Activated CD4-positive, alpha-beta T cell treated with anti-CD3 and anti-CD28 coated beads, Interleukin-2, Interleukin-4, amounts not matched to agents 100 ng/mL and 50 ng/mL, durations not matched to agents 16 hours and 8 hours (primary cell): ENCODE measurements at regions not wholly inside any gene's neighbourhood (a gene's known extent, or its start where the extent isn't known, plus 50 kb on each side); places are given as distances from the start of the nearest gene placed in this dataset.

Experiments
- DNase-seq: peaks from one replicate; pipeline ENCODE4 v3.0.0-alpha.2; 2020; ENCODE audit warnings: low spot score

DNA sequence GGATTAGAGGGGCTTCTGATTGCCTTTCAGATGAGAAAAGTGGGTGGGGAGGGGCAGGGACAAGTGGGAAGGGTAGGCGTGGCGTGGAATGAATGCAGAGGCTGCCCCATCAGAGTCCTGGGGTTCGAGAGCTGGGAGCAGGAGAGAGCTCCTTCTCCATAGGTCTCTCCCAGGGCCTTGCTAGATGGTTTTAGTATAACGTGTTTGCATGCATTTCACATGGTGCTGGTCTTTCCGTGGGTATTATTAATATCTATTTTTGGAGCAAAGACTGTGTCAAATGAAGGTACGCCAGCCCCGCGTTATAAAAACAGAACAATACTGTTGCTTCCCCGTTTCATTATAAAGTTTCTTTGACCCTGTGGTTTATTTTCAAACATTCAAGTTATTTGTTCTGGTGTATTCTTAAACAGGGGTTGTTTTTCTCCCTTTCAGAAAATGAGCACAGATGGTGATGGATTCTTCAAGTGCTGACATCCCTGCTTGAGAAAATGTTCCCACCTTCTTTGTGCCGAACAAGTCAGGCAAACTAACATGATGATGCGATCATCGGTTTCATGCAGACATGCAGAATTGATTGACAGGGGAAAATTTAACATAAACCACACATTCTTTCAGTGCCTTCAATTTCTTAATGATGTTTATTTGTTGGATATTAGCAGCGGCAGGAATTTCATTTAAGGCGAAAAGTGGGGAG is 62.1 kb upstream of the ZNF536 start:
- no peak for DNase-seq

DNA sequence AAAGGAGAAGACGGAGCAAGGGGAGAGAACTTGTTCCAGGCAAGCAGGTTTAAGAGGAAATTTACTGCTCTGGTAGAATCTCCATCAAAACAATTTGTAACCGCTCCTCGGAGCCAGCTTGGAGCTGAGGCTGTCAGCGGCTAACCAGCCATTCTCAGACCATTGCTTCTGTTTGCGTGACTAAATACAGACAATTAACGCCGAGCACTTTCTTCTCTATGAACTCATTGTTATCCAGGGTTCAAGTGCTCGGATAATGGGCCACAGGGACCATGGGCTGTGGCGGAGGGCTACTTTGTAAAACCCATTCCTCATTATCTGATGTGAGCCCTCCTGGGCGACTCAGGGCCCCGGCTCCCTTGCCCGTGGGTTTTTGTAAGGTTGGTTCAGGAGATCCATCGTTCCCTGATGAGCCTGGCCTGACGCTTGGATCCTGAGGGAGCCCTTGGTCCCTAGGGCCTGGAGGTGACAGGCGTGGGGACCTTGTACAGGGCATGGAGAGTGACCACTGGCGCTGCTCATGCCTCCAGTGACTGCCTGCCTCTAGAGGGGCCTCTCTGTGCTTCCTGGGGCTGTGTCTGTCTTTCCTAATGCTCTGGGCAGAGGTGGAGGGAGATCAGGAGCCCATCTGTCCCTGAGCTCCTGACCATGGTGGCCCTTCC is 61.5 kb upstream of the ZNF536 start:
- no peak for DNase-seq

DNA sequence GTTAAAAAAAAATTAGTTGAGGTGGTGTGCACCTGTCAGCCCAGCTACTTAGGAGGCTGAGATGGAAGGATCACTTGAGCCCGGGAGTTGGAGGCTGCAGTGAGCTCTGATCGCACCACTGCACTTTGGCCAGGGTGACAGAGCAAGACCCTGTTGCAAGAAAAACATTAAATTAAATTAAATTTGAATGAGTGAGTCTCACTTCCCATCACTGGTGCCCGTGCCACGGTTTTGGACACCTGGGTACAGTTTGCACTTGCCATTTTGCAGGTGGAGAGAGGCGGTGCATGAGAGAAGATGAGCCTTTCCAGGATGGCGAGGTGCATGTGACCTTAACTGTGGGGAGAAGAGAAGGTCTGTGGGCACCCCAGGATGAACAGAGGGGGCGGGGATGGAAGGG is 60.3 kb upstream of the ZNF536 start:
- DNase-seq, result no peak

DNA sequence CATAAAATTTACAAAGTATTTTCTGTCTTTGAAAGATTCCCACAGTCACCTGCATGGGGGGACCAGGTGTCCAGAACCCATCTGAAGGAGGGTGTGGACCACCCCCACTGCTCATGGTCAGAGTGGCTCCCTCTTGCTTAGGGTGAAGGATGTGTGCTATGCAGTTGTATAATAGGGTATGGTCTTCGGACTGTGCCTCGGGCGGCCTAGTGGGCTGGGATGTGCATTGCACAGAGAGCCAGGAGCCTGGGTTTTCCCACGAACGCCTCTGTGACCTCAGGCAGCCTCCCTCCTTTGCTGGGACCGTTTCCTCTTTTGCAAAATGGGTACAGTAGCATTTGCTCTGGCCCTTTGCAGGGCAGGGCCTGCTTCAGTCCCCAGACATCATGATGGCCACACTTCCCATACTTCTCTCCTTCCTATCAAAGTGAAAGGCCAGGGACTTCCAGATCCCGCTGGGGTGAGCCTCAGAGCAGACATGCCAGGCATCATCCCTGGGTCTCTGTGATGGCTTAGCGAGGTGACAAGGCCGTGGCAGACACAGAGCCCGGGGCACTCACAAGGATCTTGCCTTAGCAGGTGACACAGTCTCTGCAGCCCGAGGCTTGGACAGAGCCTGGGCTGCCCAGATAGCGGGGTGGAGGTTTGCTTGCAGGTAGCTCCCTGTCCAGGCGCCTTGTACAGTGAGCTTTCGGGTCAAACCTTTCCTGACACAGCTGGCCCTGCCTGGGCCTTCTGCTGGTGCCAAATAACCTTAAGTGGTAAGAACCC is 59.4 kb upstream of the ZNF536 start:
- no peak for DNase-seq

DNA sequence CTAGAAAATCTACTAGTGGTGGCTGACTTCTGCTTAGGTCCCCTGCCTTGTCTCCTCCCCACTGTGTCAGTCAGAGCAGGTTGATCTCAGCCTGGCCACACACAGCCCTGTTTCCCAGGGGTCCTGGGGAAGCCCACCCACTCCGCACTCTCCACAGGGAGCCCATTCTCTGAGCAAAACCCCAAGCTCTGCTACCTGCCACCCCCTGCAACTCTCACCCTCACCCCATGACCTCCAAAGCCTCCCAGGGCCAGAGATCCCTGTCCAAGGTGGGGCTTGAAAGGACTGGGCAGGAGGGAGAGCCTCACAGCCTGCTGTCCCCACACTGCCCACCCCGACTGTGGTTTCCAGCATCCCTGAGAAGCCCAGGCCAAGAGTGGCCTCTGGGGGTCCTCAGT is 58.8 kb upstream of the ZNF536 start:
- no peak for DNase-seq

DNA sequence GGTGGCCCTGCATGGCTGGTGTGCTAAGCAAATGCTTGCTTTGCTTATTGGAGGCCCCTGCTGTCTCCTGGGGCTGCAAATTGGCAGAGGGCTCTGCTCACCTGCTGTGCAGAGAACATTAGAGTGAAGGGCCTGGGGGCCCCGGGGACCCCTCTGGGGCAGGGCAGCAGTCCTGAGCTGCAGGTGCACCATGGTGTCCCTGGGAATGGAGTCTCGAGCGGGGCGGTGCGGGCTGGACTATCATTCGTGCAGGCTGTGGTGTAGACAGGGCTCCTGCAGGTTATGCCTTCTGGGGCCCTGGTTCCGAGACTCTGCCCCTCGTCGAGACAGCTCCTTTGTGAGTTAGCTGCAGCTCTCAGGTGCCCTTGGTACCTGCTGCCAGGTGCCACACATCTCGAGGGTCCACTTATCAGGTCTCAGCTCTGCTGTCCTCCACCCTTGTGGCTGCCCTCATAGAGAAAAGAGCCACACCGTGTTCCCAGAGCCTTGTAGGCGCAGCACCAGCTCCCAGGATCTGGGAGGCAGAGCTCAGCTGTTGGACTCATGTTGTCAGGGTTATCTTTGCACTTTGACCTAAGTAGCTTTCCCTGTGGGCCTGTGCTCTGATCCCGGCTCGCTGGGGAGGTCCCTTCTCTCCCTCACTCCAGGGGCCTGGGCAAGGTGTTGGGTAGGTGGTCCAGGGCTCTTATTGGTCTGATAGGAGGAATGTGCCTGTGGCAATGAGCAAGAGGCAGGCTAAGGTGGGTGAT is 58.0 kb upstream of the ZNF536 start:
- DNase-seq, result no peak

DNA sequence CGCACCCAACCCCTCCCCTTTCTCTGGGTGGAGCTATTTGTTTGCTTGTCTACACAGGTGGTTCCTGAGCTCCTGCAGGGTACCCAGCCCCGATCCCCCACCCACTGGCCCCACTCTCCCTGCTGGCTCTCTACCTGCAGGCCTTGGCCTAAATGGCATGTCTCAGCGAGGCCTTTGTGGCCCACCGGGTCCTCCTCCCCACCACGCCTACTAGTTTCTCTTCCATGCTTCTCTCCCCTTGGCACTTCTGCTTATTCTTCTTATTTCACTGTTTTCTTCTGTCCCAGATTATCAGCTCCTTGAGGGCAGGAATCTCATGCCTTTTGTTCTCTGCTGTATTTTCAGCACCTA is 57.4 kb upstream of the ZNF536 start:
- DNase-seq, result no peak

DNA sequence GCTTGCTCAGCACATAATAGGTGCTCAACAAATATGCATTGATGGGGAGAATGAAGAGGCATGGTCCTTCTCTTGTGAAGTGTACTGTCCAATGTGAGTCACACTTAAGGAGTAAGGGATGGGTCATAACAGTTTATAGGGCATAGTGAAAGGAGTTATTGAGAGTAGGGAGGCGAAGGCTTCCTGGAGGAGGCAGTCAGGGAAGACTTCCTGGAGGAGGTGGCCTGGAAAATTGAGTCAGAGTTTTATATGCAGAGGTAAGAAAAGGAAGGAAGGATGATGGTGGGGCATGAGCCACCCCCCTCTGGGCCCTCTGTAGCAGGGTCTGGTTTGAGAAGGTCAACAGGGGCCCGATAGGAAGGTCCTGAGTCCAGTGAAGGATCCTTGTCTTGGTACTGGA is 57.0 kb upstream of the ZNF536 start:
- DNase-seq, result no peak

DNA sequence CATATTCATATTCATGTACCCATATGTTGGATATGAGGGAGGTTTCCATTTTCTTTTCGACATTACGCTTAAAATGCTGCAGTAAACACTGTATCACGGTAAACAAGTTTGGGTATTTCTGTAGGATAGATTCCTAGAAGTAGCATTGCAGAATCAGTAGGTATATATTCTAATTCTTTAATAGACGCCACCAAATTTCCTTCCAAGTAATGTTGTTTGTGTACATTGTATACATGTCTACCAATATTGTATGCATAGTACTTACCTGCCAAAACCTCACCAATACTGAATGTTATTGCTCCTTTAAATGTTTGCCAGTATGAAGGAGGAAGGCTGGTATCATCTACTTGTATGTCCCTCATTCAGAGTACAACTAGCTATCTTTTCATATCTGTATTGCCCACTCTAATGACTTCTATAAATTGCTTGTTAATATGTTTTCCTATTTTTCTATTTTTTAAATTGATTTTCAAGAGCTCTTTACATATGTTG is 56.1 kb upstream of the ZNF536 start:
- DNase-seq, result no peak

DNA sequence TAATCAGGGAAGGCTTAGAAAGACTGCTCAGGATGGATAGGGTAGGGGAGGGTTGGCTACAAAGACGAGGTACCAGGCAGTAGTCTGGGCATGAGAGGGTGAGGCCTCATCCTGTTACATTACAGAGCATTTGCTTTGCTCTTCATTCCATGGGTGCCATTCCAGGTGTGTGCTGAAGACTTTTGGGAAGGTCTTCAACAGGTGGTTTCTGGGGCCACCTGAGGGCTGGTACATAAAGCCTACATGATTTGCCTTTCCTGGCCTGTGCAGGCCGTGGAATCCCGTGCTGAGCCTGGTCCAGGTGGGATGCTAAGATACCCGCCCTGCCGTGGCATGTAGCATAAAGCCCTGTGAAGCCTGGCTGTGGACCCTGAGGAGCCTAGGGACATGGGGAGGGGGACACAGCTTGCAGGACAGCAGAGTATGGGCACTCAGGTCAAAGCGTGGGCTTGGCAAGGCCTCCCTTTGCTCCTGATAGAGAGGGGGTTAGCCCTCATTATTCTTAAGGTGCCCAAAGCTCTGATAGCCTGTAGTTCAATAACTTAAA is 55.6 kb upstream of the ZNF536 start:
- no peak for DNase-seq

DNA sequence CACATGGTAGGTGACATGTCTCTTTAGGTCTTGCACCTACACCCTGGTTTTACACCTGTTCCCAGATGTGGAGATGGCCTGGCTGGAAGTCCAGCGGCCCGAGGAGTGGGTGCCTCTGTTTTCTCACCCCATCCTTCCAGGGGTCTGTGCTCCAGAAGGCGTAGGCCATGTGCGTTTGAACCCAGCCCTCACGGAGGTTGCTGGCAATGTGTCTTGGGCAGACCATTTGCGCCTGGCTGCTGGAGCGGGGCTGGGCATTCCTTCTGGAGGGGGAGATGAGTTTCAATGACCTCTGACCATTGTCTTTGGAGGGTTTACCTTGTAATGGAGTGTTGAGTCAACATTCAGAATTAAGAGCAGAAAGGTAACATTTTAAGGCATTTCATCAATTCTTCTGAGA is 54.8 kb upstream of the ZNF536 start:
- DNase-seq, result no peak

DNA sequence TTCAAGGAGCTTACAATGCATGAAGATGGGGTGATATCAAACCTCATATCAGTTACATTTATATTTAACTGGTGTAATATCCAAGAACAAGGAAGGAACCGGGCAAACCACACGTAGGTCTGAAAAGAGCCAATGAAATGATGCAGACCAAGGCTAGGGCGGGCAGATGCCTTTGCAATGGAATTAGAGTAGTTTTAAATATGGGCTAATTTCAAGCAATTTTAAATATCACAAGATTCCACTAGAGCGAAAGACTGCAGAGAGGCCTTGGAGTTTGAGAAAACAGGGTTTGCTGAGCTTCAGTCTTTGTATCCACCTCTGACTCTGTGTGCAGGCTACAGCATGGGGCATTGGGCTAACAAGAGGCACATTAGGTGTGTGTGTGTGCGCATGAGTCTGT is 53.9 kb upstream of the ZNF536 start:
- DNase-seq, result no peak

DNA sequence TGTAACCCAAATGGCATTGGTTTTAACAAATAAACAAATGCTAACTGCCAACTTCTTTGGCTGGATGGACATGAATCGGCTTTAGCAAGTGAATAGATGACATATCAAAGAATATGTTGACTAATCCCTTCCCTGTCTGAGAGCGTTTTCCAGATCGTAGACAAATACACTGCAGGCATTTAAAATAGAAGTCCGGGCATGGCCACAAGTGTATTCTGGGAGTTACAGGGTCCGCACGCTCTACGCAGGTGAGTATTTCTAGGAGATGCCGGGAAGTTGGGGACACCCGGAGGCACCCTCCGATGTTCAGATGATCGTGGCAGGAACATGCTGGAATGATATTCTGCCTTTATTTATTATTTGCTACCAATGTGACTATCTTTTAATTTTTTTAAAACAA is 53.2 kb upstream of the ZNF536 start:
- DNase-seq, result no peak

DNA sequence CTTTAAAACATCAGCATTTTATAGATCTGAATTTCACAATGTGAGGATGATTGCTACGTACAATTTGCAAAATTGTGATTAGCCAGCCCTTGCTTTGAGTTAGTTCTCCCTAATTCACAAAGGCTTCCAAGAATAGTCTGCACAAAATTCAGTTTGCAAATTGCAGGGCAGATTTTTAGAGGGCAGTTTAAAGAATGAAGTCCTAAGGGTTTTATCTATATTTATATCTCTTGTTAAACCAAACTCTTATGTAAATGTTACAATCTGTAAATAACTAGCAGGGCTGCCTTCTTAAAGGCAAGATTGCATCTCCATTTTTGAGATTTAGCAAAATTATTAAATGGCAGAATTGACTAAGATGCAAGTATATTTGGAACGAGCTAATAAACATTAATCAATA is 52.8 kb upstream of the ZNF536 start:
- no peak for DNase-seq

DNA sequence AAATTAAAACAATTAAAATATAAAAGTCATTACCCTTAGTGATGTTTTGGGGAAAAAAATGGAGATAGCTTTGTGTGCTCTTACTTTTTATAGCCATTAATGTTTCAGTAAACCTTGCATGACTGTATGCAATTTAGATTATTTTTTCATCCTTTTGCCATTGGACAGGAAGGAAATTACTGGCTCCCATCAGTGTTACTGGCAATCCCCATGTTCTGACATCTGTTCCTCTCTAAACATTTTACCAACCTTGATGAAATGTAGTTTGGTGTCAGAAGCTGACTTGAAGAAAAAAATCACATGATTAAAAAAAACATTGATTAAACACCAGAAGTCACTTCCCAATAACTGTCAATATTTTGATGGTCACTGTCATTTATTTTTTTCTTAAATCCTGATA is 52.3 kb upstream of the ZNF536 start:
- no peak for DNase-seq

DNA sequence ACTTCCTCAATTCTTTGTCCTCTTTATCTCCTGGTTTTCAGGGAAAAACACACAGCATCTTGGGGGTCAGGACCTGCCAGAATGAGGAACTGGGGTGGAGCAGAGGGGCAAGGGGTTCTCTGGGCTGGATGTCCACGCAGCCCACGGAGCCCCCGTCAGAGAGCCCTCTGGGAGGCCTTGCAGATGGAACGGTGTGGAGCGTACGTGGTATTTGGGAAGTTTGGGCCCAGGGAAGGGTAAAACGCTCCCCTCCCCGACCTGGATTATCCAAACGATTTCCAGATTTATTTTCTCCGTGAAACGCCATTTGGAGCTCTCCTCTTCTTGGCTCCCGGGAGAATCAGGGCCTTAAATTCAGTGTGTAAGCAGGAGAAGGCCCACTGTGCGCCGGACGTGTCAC is 51.7 kb upstream of the ZNF536 start:
- no peak for DNase-seq

DNA sequence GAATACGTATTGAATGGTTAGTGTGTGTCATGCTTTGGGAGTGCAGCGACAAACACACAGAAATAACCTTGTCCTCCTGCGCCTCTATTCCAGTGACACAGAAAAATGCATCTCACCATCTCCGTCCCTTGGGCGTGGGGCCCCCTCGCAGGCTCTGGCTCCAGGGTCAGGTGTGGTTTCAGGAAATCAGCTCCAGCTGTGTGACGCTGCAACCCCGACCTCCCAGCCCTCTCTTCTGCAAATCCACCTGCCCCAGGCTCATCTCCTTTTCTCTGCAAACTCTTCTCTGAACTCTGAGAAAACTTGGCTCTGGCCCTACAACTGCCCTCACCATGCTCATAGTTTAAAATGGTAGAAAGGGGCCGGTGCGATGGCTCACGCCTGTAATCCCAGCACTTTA is 51.3 kb upstream of the ZNF536 start:
- no peak for DNase-seq
